Breast epithelium (tissue), 3 donors: ENCODE measurements at regions not wholly inside any gene's neighbourhood (a gene's known extent, or its start where the extent isn't known, plus 50 kb on each side); places are given as distances from the start of the nearest gene placed in this dataset.

Experiments used
- POLR2A ChIP-seq: fragments of 450-650 bp; IDR thresholded peaks from one replicate; pipeline ENCODE4 v1.6.1; 2016; ENCODE audit warnings: antibody characterized with exemption, mild to moderate bottlenecking, moderate library complexity
- POLR2AphosphoS5 ChIP-seq, 3 donors: sonication (generic); formaldehyde crosslinking; IDR thresholded peaks; one replicate each; pipeline ENCODE4 v1.6.1; 2017; ENCODE audit warnings: antibody characterized with exemption in 3 of 3
- TF ChIP-seq, protein P1 (sequence below), 3 donors: fragments of 450-650 bp; IDR thresholded peaks; one replicate each; pipeline ENCODE4 v1.5.1; 2016 to 2017; ENCODE audit warnings: antibody characterized with exemption in 3 of 3, mild to moderate bottlenecking in 3 of 3, moderate library complexity in 3 of 3

DNA sequence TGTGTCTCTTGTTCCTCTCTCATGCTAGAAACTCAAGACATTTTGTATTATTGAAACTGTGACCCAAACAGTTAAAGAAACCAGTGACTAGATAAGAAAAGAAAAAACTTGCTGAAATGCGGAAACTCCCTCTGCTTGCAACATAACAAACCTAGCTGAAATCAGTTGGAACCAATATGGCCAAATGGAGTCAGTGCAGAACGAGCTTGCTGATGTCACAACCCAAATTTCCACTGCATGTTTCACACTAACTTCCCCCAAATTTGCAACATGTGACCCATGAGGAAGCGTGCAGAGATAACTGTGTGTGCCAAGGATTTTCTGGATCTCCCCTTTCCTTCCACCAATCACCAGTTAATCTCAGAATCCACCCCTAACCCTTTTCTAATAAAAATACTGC lies 208.0 kb downstream of the DLEU7 start:
- TF ChIP-seq, protein P1, sequence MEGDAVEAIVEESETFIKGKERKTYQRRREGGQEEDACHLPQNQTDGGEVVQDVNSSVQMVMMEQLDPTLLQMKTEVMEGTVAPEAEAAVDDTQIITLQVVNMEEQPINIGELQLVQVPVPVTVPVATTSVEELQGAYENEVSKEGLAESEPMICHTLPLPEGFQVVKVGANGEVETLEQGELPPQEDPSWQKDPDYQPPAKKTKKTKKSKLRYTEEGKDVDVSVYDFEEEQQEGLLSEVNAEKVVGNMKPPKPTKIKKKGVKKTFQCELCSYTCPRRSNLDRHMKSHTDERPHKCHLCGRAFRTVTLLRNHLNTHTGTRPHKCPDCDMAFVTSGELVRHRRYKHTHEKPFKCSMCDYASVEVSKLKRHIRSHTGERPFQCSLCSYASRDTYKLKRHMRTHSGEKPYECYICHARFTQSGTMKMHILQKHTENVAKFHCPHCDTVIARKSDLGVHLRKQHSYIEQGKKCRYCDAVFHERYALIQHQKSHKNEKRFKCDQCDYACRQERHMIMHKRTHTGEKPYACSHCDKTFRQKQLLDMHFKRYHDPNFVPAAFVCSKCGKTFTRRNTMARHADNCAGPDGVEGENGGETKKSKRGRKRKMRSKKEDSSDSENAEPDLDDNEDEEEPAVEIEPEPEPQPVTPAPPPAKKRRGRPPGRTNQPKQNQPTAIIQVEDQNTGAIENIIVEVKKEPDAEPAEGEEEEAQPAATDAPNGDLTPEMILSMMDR (IDR thresholded peaks at IDR 0.05), result no peak
- no peak for TF ChIP-seq POLR2A
- peak; percentile 56 to 78 (median 57) for TF ChIP-seq POLR2AphosphoS5 (IDR thresholded peaks at IDR 0.05)
